Astrocyte (in vitro differentiated cells and primary cell): ENCODE measurements at regions not wholly inside any gene's neighbourhood (a gene's known extent, or its start where the extent isn't known, plus 50 kb on each side); places are given as distances from the start of the nearest gene placed in this dataset.

ENCODE experiments used
- DNase-seq: peaks from one replicate; pipeline ENCODE4 v3.0.0-alpha.2; 2010; ENCODE audit warnings: low read depth
- FAIRE-seq: peaks from 2 replicates; lab custom pipeline; 2011; peaks lifted over from hg19 to GRCh38; lab: Jason Lieb, UNC
- H2AFZ ChIP-seq: 2 replicates; pipeline ENCODE4 v1.6.0; 2012; ENCODE audit warnings: low read depth, low read length, inconsistent platforms
- H3K27ac ChIP-seq: 2 replicates; pipeline ENCODE4 v1.5.1; 2011; ENCODE audit warnings: low read depth, low read length, inconsistent platforms
- H3K27me3 ChIP-seq: 2 replicates; pipeline ENCODE4 v1.6.0; 2011; ENCODE audit warnings: low read length, inconsistent platforms; ENCODE audit not compliant: insufficient read depth
- H3K36me3 ChIP-seq: 2 replicates; pipeline ENCODE4 v1.5.1; 2011; ENCODE audit warnings: low read length, inconsistent platforms; ENCODE audit not compliant: insufficient read depth
- H3K4me1 ChIP-seq: 2 replicates; pipeline ENCODE4 v1.5.1; 2011; ENCODE audit warnings: low read length, inconsistent platforms; ENCODE audit not compliant: insufficient read depth
- H3K4me2 ChIP-seq: 2 replicates; pipeline ENCODE4 v1.6.0; 2012; ENCODE audit warnings: low read length, inconsistent platforms
- H3K4me3 ChIP-seq: 2 replicates; pipeline ENCODE4 v1.5.1; 2011; ENCODE audit warnings: low read depth, mild to moderate bottlenecking, low read length, inconsistent platforms; ENCODE audit not compliant: insufficient read depth
- H3K79me2 ChIP-seq: 2 replicates; pipeline ENCODE4 v1.6.0; 2012; ENCODE audit warnings: mild to moderate bottlenecking, low read length, inconsistent platforms; ENCODE audit not compliant: insufficient read depth
- H3K9ac ChIP-seq: 2 replicates; pipeline ENCODE4 v1.6.0; 2012; ENCODE audit warnings: mild to moderate bottlenecking, low read length, inconsistent platforms
- H3K9me3 ChIP-seq: 2 replicates; pipeline ENCODE4 v1.5.1; 2012; ENCODE audit warnings: low read depth, mild to moderate bottlenecking, low read length, inconsistent platforms; ENCODE audit not compliant: insufficient read depth
- H4K20me1 ChIP-seq: 2 replicates; pipeline ENCODE4 v1.6.0; 2012; ENCODE audit warnings: low read length, inconsistent platforms; ENCODE audit not compliant: insufficient read depth
- H3K27ac Mint-ChIP-seq: one replicate; pipeline ENCODE4 v1.8.0; 2021; ENCODE audit warnings: mild to moderate bottlenecking, mixed read lengths; ENCODE audit not compliant: unreplicated experiment
- H3K27me3 Mint-ChIP-seq: one replicate; pipeline ENCODE4 v1.8.0; 2021; ENCODE audit warnings: low read depth, mixed read lengths; ENCODE audit not compliant: unreplicated experiment
- H3K36me3 Mint-ChIP-seq: one replicate; pipeline ENCODE4 v1.8.0; 2021; ENCODE audit warnings: low read depth, mixed read lengths; ENCODE audit not compliant: unreplicated experiment
- H3K4me1 Mint-ChIP-seq: one replicate; pipeline ENCODE4 v1.8.0; 2021; ENCODE audit warnings: low read depth, mixed read lengths; ENCODE audit not compliant: unreplicated experiment
- H3K4me3 Mint-ChIP-seq: one replicate; pipeline ENCODE4 v1.8.0; 2021; ENCODE audit warnings: mild to moderate bottlenecking, moderate library complexity, mixed read lengths; ENCODE audit not compliant: unreplicated experiment
- H3K9me3 Mint-ChIP-seq: one replicate; pipeline ENCODE4 v1.8.0; 2021; ENCODE audit warnings: mild to moderate bottlenecking, mixed read lengths; ENCODE audit not compliant: unreplicated experiment
- CTCF ChIP-seq: IDR thresholded peaks from 2 replicates; pipeline ENCODE4 v1.5.1; 2011; ENCODE audit warnings: low read depth, mild to moderate bottlenecking, inconsistent platforms, low read length, moderate library complexity; ENCODE audit not compliant: insufficient read depth
- EZH2 ChIP-seq: IDR thresholded peaks from 2 replicates; pipeline ENCODE4 v1.6.1; 2012; ENCODE audit warnings: mild to moderate bottlenecking, low read length, inconsistent platforms; ENCODE audit not compliant: insufficient read depth

GRCh38 chr4:188466001-188466400, 326.8 kb downstream of the TRIML1 start:
- no peaks in the 10 kb centered on the region for H4K20me1 ChIP-seq
- no peak overlapping the region for H3K9ac ChIP-seq
- H3K79me2 ChIP-seq = no peaks in the 10 kb centered on the region
- no peaks in the 10 kb centered on the region for H3K27me3 ChIP-seq
- peaks cover 6% of the 10 kb centered on the region for H3K9me3 Mint-ChIP-seq
- no peaks in the 10 kb centered on the region for H3K27me3 Mint-ChIP-seq
- H3K27ac Mint-ChIP-seq = no peak overlapping the region
- no peak overlapping the region for H3K27ac ChIP-seq
- no peaks in the 10 kb centered on the region for H3K4me1 ChIP-seq
- H3K9me3 ChIP-seq = no peaks in the 10 kb centered on the region
- H3K36me3 Mint-ChIP-seq = no peaks in the 10 kb centered on the region
- no peak overlapping the region for H2AFZ ChIP-seq
- no peak overlapping the region for H3K4me2 ChIP-seq
- DNase-seq (no peak), FAIRE-seq (no peak)
- no peaks in the 10 kb centered on the region for H3K36me3 ChIP-seq
- H3K4me3 ChIP-seq = no peak overlapping the region
- no peaks in the 10 kb centered on the region for H3K4me1 Mint-ChIP-seq
- H3K4me3 Mint-ChIP-seq = no peak overlapping the region
- no peak for TF ChIP-seq EZH2
- TF ChIP-seq CTCF = no peak

GRCh38 chr4:188484256-188484655, 345.0 kb downstream of the TRIML1 start:
- Histone ChIP-seq H3K4me3 (no peak overlapping the region), H3K4me2 (no peak overlapping the region), H3K9me3 (no peaks in the 10 kb centered on the region), H3K27me3 (no peaks in the 10 kb centered on the region), H3K79me2 (no peaks in the 10 kb centered on the region), H2AFZ (no peak overlapping the region), H3K9ac (no peak overlapping the region), H3K4me1 (no peaks in the 10 kb centered on the region), H4K20me1 (no peaks in the 10 kb centered on the region), H3K27ac (no peak overlapping the region), H3K36me3 (no peaks in the 10 kb centered on the region)
- Mint-ChIP-seq H3K9me3 (peaks cover 2% of the 10 kb centered on the region), H3K36me3 (no peaks in the 10 kb centered on the region), H3K4me1 (peaks cover 6% of the 10 kb centered on the region), H3K27me3 (no peaks in the 10 kb centered on the region), H3K4me3 (no peak overlapping the region), H3K27ac (no peak overlapping the region)
- FAIRE-seq (no peak), DNase-seq (no peak)
- TF ChIP-seq EZH2 (no peak), CTCF (no peak)

GRCh38 chr4:188485906-188486305, 346.7 kb downstream of the TRIML1 start:
- no peak for DNase-seq
- Mint-ChIP-seq H3K4me1 (no peaks in the 10 kb centered on the region), H3K27ac (no peak overlapping the region), H3K27me3 (no peaks in the 10 kb centered on the region), H3K4me3 (no peak overlapping the region), H3K9me3 (peaks cover 9% of the 10 kb centered on the region), H3K36me3 (no peaks in the 10 kb centered on the region)
- no peak overlapping the region for H3K9ac ChIP-seq
- TF ChIP-seq EZH2 (no peak), CTCF (no peak)
- H3K79me2 ChIP-seq = no peaks in the 10 kb centered on the region
- FAIRE-seq = no peak
- no peaks in the 10 kb centered on the region for H3K9me3 ChIP-seq
- H3K4me3 ChIP-seq = no peak overlapping the region
- H3K27ac ChIP-seq = no peak overlapping the region
- no peaks in the 10 kb centered on the region for H4K20me1 ChIP-seq
- H3K27me3 ChIP-seq = no peaks in the 10 kb centered on the region
- H3K4me2 ChIP-seq = no peak overlapping the region
- no peak overlapping the region for H2AFZ ChIP-seq
- H3K36me3 ChIP-seq = no peaks in the 10 kb centered on the region
- H3K4me1 ChIP-seq = no peaks in the 10 kb centered on the region
